LHCN-M2 (cell line): ENCODE measurements at regions not wholly inside any gene's neighbourhood (a gene's known extent, or its start where the extent isn't known, plus 50 kb on each side); places are given as distances from the start of the nearest gene placed in this dataset.

Source experiments
- DNase-seq: peaks from one replicate; pipeline ENCODE4 v3.0.0-alpha.2; 2012; ENCODE audit warnings: low read depth

GRCh38 chr2:235301202-235302076 lies 192.4 kb upstream of the AGAP1 start:
- DNase-seq = no peak

GRCh38 chr2:235302263-235302662 lies 191.6 kb upstream of the AGAP1 start:
- no peak for DNase-seq

GRCh38 chr2:235303499-235304291 lies 190.1 kb upstream of the AGAP1 start:
- DNase-seq = no peak

- DNase-seq = no peak
Observed at GRCh38 chr2:235305678-235306077, 188.2 kb upstream of the AGAP1 start.

GRCh38 chr2:235311044-235311443 lies 182.8 kb upstream of the AGAP1 start:
- DNase-seq = no peak

- DNase-seq = no peak
Observed at GRCh38 chr2:235312571-235312970, 181.3 kb upstream of the AGAP1 start.

GRCh38 chr2:235314371-235314930 lies 179.4 kb upstream of the AGAP1 start:
- no peak for DNase-seq

GRCh38 chr2:235319095-235319494 lies 174.7 kb upstream of the AGAP1 start:
- DNase-seq = no peak

- DNase-seq = no peak
Observed at GRCh38 chr2:235320326-235320725, 173.5 kb upstream of the AGAP1 start.

- peak; percentile 57 for DNase-seq
Observed at GRCh38 chr2:235324324-235324723, 169.5 kb upstream of the AGAP1 start.

- no peak for DNase-seq
Observed at GRCh38 chr2:235325151-235325550, 168.7 kb upstream of the AGAP1 start.

GRCh38 chr2:235328991-235329390 lies 164.9 kb upstream of the AGAP1 start:
- DNase-seq = no peak

GRCh38 chr2:235330775-235331451 lies 162.9 kb upstream of the AGAP1 start:
- DNase-seq = peak; percentile 87

GRCh38 chr2:235332240-235332890 lies 161.5 kb upstream of the AGAP1 start:
- no peak for DNase-seq

GRCh38 chr2:235333076-235333475 lies 160.8 kb upstream of the AGAP1 start:
- no peak for DNase-seq

GRCh38 chr2:235334179-235334578 lies 159.7 kb upstream of the AGAP1 start:
- DNase-seq = no peak

- DNase-seq = no peak
Observed at GRCh38 chr2:235343156-235343774, 150.6 kb upstream of the AGAP1 start.

GRCh38 chr2:235343869-235344268 lies 150.0 kb upstream of the AGAP1 start:
- DNase-seq = no peak

- no peak for DNase-seq
Observed at GRCh38 chr2:235345745-235346144, 148.1 kb upstream of the AGAP1 start.

GRCh38 chr2:235347691-235348090 lies 146.2 kb upstream of the AGAP1 start:
- DNase-seq = peak; percentile 82

- DNase-seq = no peak
Observed at GRCh38 chr2:235348329-235348728, 145.5 kb upstream of the AGAP1 start.
